Left lung (tissue), 4 donors: ENCODE measurements at regions not wholly inside any gene's neighbourhood (a gene's known extent, or its start where the extent isn't known, plus 50 kb on each side); places are given as distances from the start of the nearest gene placed in this dataset.

Experiments used
- ATAC-seq: fragments of 200-7000 bp; cut with Tn5 transposase; one replicate; pipeline ENCODE4 v1.9.1; 2020; ENCODE audit warnings: moderate library complexity
- DNase-seq, 4 donors: peaks; one replicate each; pipeline ENCODE4 v3.0.0-alpha.2; 2013 to 2020
- H3K27ac ChIP-seq, 2 donors: fragments of 200-600 bp; sonication (generic) in 1 of 2; one replicate each; pipeline versions ENCODE4 v1.5.0 to v1.8.0; 2020 to 2021
- H3K27me3 ChIP-seq, 2 donors: fragments of 200-600 bp; sonication (generic) in 1 of 2; one replicate each; pipeline versions ENCODE4 v1.5.0 to v1.8.0; 2020 to 2021
- H3K36me3 ChIP-seq, 2 donors: fragments of 200-600 bp; sonication (generic) in 1 of 2; one replicate each; pipeline versions ENCODE4 v1.5.0 to v1.8.0; 2020 to 2021
- H3K4me1 ChIP-seq, 2 donors: fragments of 200-600 bp; one replicate each; pipeline ENCODE4 v1.8.0; 2021
- H3K4me3 ChIP-seq, 2 donors: fragments of 200-600 bp; sonication (generic) in 1 of 2; one replicate each; pipeline versions ENCODE4 v1.5.0 to v1.8.0; 2020 to 2021; ENCODE audit warnings: mild to moderate bottlenecking in 1 of 2
- H3K9me3 ChIP-seq, 2 donors: fragments of 200-600 bp; sonication (generic) in 1 of 2; one replicate each; pipeline versions ENCODE4 v1.5.0 to v1.8.0; 2020 to 2021
- intact Hi-C, 2 donors: fragments of 100-400 bp; cut with DNase I; formaldehyde crosslinking; loops; one replicate each; pipeline versions ENCODE4 v1.11.2 to v1.14.2; 2022
- TF ChIP-seq, protein P1 (sequence below), 2 donors: fragments of 200-600 bp; sonication (generic) in 1 of 2; IDR thresholded peaks; one replicate each; pipeline versions ENCODE4 v1.5.0 to v1.8.0; 2021; ENCODE audit warnings: antibody characterized with exemption in 2 of 2
- donor health status: DM: no; HTN: yes; CAD: no.
- donor health status: DM: no; HTN: no; CAD: no.

DNA sequence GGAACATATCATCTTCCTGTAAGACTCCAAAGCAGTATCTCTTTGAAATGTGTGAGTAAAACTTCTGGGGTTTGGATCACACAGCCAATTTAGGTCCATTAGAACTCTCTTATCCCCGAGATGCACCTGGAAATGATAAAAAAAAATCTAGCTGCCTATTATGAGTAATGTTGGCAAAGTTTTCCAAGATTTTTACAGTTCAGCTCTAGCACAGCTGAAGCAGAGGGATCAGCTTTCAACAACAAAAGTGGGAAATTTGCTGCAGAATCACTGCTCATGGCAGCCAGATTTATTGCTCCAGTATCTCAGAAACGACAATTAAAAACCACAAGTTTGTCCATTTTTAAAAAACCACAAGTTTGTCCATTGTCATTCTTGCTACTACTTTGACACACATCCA lies 292.2 kb downstream of the IRX2 start:
- intact Hi-C loops, result no loop called here
- ATAC-seq (no peak), DNase-seq (no peak)
- H3K9me3 ChIP-seq, result no peaks in the 10 kb centered on the region
- H3K27me3 ChIP-seq, result no peaks in the 10 kb centered on the region
- no peaks in the 10 kb centered on the region for H3K4me1 ChIP-seq
- TF ChIP-seq, protein P1, sequence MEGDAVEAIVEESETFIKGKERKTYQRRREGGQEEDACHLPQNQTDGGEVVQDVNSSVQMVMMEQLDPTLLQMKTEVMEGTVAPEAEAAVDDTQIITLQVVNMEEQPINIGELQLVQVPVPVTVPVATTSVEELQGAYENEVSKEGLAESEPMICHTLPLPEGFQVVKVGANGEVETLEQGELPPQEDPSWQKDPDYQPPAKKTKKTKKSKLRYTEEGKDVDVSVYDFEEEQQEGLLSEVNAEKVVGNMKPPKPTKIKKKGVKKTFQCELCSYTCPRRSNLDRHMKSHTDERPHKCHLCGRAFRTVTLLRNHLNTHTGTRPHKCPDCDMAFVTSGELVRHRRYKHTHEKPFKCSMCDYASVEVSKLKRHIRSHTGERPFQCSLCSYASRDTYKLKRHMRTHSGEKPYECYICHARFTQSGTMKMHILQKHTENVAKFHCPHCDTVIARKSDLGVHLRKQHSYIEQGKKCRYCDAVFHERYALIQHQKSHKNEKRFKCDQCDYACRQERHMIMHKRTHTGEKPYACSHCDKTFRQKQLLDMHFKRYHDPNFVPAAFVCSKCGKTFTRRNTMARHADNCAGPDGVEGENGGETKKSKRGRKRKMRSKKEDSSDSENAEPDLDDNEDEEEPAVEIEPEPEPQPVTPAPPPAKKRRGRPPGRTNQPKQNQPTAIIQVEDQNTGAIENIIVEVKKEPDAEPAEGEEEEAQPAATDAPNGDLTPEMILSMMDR (IDR thresholded peaks at IDR 0.05), result no peak
- H3K36me3 ChIP-seq, result no peaks in the 10 kb centered on the region
- no peak overlapping the region for H3K4me3 ChIP-seq
- no peak overlapping the region for H3K27ac ChIP-seq

DNA sequence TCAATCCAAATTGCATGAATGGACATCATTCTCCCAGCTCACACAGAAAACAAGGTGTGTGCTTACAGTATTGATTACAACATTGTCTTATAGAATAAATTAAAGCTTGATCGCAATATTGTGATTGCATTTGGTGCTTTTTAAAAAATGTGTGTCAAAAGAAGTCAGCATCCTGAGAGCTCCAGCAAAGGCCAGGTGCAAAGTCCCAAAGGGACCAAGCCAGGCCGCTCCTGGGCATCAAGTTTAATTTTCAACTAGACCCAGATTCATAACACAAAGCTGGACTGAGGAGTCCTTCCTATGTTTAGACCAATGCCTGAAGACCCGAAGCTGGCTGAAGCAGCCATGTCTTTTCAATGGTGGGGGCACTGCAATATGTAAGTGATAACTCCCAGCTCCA lies 295.6 kb downstream of the IRX2 start:
- no peaks in the 10 kb centered on the region for H3K9me3 ChIP-seq
- TF ChIP-seq, protein P1 (IDR thresholded peaks at IDR 0.05), result no peak
- no peak overlapping the region for H3K27ac ChIP-seq
- no peaks in the 10 kb centered on the region for H3K36me3 ChIP-seq
- H3K4me3 ChIP-seq, result no peak overlapping the region
- intact Hi-C loops, result no loop called here
- no peaks in the 10 kb centered on the region for H3K4me1 ChIP-seq
- ATAC-seq, result no peak
- no peaks in the 10 kb centered on the region for H3K27me3 ChIP-seq
- DNase-seq, result no peak

DNA sequence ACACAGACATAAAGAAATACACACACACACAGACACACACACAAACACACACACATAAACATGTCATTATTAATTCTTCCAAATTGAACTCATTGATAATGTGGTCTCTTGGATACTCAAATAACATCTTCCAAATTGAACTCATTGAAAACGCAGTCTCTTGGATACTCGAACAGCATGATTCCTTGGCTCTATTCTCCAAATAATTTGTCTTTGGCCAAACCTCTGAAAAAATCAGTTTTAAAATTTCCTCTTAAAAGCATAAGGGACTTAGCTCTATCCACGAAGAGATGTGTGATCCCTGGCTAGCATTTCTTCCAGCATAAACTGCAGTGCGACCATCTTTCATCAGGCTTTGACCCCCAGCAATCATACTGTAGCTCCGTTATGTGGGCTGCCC lies 296.6 kb downstream of the IRX2 start:
- Histone ChIP-seq H3K4me3 (no peak overlapping the region), H3K27me3 (no peaks in the 10 kb centered on the region), H3K4me1 (no peaks in the 10 kb centered on the region), H3K36me3 (no peaks in the 10 kb centered on the region), H3K27ac (no peak overlapping the region), H3K9me3 (no peaks in the 10 kb centered on the region)
- ATAC-seq (no peak), DNase-seq (no peak)
- TF ChIP-seq, protein P1 (IDR thresholded peaks at IDR 0.05), result no peak
- intact Hi-C loops, result no loop called here

DNA sequence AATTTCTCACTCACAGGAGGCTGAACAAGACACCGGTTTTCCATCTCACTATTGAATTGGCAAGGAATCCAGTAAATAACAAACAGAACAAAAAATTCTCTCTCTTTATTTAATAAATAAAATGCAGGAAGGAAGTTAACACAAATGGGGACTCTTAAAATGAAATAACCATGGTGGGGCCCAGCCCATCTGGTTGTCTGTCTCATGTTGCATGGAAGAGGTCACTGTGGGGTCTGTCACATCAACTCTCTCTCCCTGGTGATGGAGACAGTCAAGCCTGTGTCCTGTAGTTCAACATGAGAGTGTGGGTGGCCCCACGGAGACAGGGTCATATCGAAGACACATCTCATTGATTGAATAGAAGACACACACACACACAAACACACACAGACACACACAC lies 297.7 kb downstream of the IRX2 start:
- H3K36me3 ChIP-seq, result no peaks in the 10 kb centered on the region
- DNase-seq (peak in 2 of 4 donors; percentile 42 to 51), ATAC-seq (no peak)
- no peak overlapping the region for H3K4me3 ChIP-seq
- TF ChIP-seq, protein P1 (IDR thresholded peaks at IDR 0.05), result no peak
- H3K27me3 ChIP-seq, result no peaks in the 10 kb centered on the region
- H3K27ac ChIP-seq, result no peak overlapping the region
- no peaks in the 10 kb centered on the region for H3K9me3 ChIP-seq
- intact Hi-C loops, result no loop called here
- H3K4me1 ChIP-seq, result no peaks in the 10 kb centered on the region

DNA sequence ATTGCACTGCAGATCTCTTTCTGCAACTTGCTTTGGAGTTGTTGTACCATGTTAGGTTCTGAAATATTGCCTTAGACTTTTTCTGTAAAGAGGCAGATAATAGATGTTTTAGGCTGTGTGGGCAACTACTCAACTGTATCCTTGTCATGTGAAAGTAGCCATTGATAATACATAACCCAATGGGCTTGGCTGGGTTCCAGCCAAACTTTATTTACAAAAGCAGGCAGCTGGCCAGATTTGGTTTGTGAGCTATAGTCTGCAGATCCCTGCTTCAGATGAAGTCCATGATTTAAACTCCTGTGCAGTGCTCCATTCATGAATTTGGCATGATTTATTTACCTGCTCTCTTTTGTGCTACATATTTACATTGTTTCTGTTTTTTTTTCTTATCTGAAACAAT lies 300.4 kb downstream of the IRX2 start:
- Histone ChIP-seq H3K4me1 (no peaks in the 10 kb centered on the region), H3K36me3 (no peaks in the 10 kb centered on the region), H3K4me3 (no peak overlapping the region), H3K9me3 (no peaks in the 10 kb centered on the region), H3K27ac (no peak overlapping the region), H3K27me3 (no peaks in the 10 kb centered on the region)
- DNase-seq (no peak), ATAC-seq (no peak)
- intact Hi-C loops, result no loop called here
- TF ChIP-seq, protein P1 (IDR thresholded peaks at IDR 0.05), result no peak
